SK-N-SH treated with all-trans-retinoic acid at 6 μM for 48 hours (cell line): ENCODE measurements at regions not wholly inside any gene's neighbourhood (a gene's known extent, or its start where the extent isn't known, plus 50 kb on each side); places are given as distances from the start of the nearest gene placed in this dataset.
"Not testable (repeated sequence)": the region's sequence is repeated elsewhere in the genome, so short reads cannot be mapped to it uniquely, and the experiment has no call there.

Experiments used
- ATAC-seq: fragments of 200-7000 bp; cut with Tn5 transposase; 3 replicates; pipeline ENCODE4 v1.9.1; 2020; ENCODE audit warnings: mild to moderate bottlenecking, moderate library complexity
- ARNTL ChIP-seq: fragments of 450-650 bp; formaldehyde crosslinking; IDR thresholded peaks from 2 replicates; pipeline ENCODE4 v1.5.0; 2020; ENCODE audit warnings: low read depth, mild to moderate bottlenecking, moderate library complexity, borderline replicate concordance
- BACH2 ChIP-seq: fragments of 250-450 bp; sonication (Bioruptor Pico); IDR thresholded peaks from 2 replicates; pipeline ENCODE4 v1.9.0; 2021; ENCODE audit warnings: mild to moderate bottlenecking, borderline replicate concordance
- CSDC2 ChIP-seq: fragments of 250-450 bp; sonication (Bioruptor Pico); IDR thresholded peaks from 2 replicates; pipeline ENCODE4 v1.5.0; 2020; ENCODE audit warnings: mild to moderate bottlenecking, moderate library complexity
- GLIS3 ChIP-seq: fragments of 250-450 bp; sonication (Bioruptor Pico); IDR thresholded peaks from 2 replicates; pipeline ENCODE4 v1.5.0; 2020; ENCODE audit warnings: mild to moderate bottlenecking, moderate library complexity
- ISL1 ChIP-seq: fragments of 250-450 bp; sonication (Bioruptor Pico); IDR thresholded peaks from 2 replicates; pipeline ENCODE4 v2.1.2; 2022; ENCODE audit warnings: mild to moderate bottlenecking, moderate library complexity
- OSR1 ChIP-seq: fragments of 250-450 bp; sonication (Bioruptor Pico); IDR thresholded peaks from 2 replicates; pipeline ENCODE4 v1.8.0; 2022; ENCODE audit warnings: moderate library complexity, mild to moderate bottlenecking, inconsistent platforms
- PATZ1 ChIP-seq: fragments of 250-450 bp; sonication (Bioruptor Pico); IDR thresholded peaks from 2 replicates; pipeline ENCODE4 v1.8.0; 2020; ENCODE audit warnings: mild to moderate bottlenecking, moderate library complexity, borderline replicate concordance
- PPARA ChIP-seq: fragments of 250-450 bp; sonication (Bioruptor Pico); IDR thresholded peaks from 2 replicates; pipeline ENCODE4 v1.5.0; 2020; ENCODE audit warnings: mild to moderate bottlenecking, borderline replicate concordance
- SNAI2 ChIP-seq: fragments of 250-450 bp; sonication (Bioruptor Pico); IDR thresholded peaks from 2 replicates; pipeline ENCODE4 v1.5.0; 2020; ENCODE audit warnings: mild to moderate bottlenecking, moderate library complexity
- TCF4 ChIP-seq: fragments of 250-450 bp; sonication (Bioruptor Pico); IDR thresholded peaks from 2 replicates; pipeline ENCODE4 v1.8.0; 2021; ENCODE audit warnings: mild to moderate bottlenecking, moderate library complexity, borderline replicate concordance
- TOX ChIP-seq: fragments of 250-450 bp; sonication (Bioruptor Pico); IDR thresholded peaks from 2 replicates; pipeline ENCODE4 v1.8.0; 2021; ENCODE audit warnings: mild to moderate bottlenecking, moderate library complexity, borderline replicate concordance
- TSHZ2 ChIP-seq: fragments of 250-450 bp; sonication (Bioruptor Pico); IDR thresholded peaks from 2 replicates; pipeline ENCODE4 v1.5.0; 2020; ENCODE audit warnings: mild to moderate bottlenecking, moderate library complexity
- ZFP3 ChIP-seq: fragments of 250-450 bp; sonication (Bioruptor Pico); IDR thresholded peaks from 2 replicates; pipeline ENCODE4 v1.5.0; 2020; ENCODE audit warnings: mild to moderate bottlenecking, moderate library complexity
- ZFP30 ChIP-seq: fragments of 450-650 bp; formaldehyde crosslinking; IDR thresholded peaks from 2 replicates; pipeline ENCODE4 v1.5.0; 2022; ENCODE audit warnings: mild to moderate bottlenecking, moderate library complexity
- ZNF565 ChIP-seq: fragments of 450-650 bp; formaldehyde crosslinking; conservative IDR thresholded peaks from 2 replicates; pipeline ENCODE4 v1.5.0; 2020; ENCODE audit warnings: low read depth, mild to moderate bottlenecking, moderate library complexity
- ZNF70 ChIP-seq: fragments of 450-650 bp; formaldehyde crosslinking; IDR thresholded peaks from 2 replicates; pipeline ENCODE4 v1.5.0; 2020; ENCODE audit warnings: mild to moderate bottlenecking, moderate library complexity
- ZNF8 ChIP-seq: fragments of 450-650 bp; formaldehyde crosslinking; IDR thresholded peaks from 2 replicates; pipeline ENCODE4 v1.5.0; 2020; ENCODE audit warnings: mild to moderate bottlenecking, moderate library complexity
- TF ChIP-seq, protein P1 (sequence below): fragments of 250-450 bp; sonication (Bioruptor Pico); IDR thresholded peaks from 2 replicates; pipeline ENCODE4 v1.5.1; 2021; ENCODE audit warnings: mild to moderate bottlenecking, moderate library complexity
- TF ChIP-seq, protein P2 (sequence below): fragments of 250-450 bp; sonication (Bioruptor Pico); IDR thresholded peaks from 2 replicates; pipeline ENCODE4 v1.8.0; 2021; ENCODE audit warnings: low read depth, mild to moderate bottlenecking, moderate library complexity, borderline replicate concordance
- TF ChIP-seq, protein P3 (sequence below): fragments of 250-450 bp; sonication (Bioruptor Pico); IDR thresholded peaks from 2 replicates; pipeline ENCODE4 v1.5.1; 2020; ENCODE audit warnings: low read depth, mild to moderate bottlenecking, moderate library complexity

GRCh38 chr1:208980605-208981004, 602.9 kb upstream of the CAMK1G start:
- no peak for TF ChIP-seq OSR1 (CRISPR knock-in tag)
- no peak for TF ChIP-seq ARNTL (CRISPR knock-in tag)
- TF ChIP-seq TOX (CRISPR knock-in tag) = no peak
- no peak for TF ChIP-seq PPARA
- no peak for TF ChIP-seq ZFP3 (CRISPR knock-in tag)
- peak; percentile 36 for ATAC-seq

DNA sequence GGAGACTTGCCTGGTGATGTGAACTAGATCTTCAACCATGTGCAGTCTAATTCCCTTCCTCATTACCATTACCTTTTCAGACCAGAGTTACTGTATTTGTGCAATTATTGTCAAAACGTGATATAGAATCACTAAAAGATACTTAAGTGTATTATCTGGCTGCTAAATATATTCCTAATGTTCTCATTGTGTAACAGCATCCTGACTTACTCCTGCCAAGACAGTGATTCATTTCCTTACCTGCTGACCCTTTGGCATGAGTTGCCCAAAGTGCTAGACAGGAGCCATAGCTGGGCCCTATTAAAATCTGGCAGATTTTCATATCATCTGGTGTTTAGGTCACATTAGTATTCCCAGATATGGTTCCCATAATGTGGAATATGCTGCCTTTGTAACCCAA, 598.3 kb upstream of the CAMK1G start:
- TF ChIP-seq ISL1 (CRISPR knock-in tag) = peak; percentile 90
- TF ChIP-seq, protein P1, sequence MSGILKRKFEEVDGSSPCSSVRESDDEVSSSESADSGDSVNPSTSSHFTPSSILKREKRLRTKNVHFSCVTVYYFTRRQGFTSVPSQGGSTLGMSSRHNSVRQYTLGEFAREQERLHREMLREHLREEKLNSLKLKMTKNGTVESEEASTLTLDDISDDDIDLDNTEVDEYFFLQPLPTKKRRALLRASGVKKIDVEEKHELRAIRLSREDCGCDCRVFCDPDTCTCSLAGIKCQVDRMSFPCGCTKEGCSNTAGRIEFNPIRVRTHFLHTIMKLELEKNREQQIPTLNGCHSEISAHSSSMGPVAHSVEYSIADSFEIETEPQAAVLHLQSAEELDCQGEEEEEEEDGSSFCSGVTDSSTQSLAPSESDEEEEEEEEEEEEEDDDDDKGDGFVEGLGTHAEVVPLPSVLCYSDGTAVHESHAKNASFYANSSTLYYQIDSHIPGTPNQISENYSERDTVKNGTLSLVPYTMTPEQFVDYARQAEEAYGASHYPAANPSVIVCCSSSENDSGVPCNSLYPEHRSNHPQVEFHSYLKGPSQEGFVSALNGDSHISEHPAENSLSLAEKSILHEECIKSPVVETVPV (CRISPR knock-in tag) = no peak
- TF ChIP-seq, protein P2, sequence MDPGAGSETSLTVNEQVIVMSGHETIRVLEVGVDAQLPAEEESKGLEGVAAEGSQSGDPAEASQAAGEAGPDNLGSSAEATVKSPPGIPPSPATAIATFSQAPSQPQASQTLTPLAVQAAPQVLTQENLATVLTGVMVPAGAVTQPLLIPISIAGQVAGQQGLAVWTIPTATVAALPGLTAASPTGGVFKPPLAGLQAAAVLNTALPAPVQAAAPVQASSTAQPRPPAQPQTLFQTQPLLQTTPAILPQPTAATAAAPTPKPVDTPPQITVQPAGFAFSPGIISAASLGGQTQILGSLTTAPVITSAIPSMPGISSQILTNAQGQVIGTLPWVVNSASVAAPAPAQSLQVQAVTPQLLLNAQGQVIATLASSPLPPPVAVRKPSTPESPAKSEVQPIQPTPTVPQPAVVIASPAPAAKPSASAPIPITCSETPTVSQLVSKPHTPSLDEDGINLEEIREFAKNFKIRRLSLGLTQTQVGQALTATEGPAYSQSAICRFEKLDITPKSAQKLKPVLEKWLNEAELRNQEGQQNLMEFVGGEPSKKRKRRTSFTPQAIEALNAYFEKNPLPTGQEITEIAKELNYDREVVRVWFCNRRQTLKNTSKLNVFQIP (CRISPR knock-in tag) = peak; percentile 13; the same call in 1 of the 2 replicates
- TF ChIP-seq, all 23 proteins: peak for 2
- ATAC-seq = peak; percentile 58

DNA sequence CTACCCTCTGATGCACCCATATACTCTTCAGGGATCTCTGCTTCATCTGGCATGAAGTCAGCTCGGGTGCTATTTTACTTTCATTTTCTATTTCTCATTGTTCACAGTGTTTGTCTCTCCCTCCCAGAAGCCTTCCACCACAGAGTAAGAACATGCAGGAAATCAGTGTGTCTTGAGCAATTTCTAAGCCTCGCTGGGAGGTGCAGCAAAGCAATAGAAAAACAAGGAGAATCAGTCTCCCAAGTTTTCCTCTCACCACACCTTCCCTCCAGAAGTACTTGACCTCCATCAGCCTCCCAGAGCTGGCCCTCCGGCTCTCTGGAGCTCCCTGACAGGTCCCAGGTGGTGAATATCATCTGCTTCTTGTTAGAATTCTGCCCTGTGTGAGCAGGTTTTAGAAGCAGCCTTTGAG, 594.7 kb upstream of the CAMK1G start:
- ATAC-seq = peak; percentile 77
- TF ChIP-seq TOX (CRISPR knock-in tag) = no peak

DNA sequence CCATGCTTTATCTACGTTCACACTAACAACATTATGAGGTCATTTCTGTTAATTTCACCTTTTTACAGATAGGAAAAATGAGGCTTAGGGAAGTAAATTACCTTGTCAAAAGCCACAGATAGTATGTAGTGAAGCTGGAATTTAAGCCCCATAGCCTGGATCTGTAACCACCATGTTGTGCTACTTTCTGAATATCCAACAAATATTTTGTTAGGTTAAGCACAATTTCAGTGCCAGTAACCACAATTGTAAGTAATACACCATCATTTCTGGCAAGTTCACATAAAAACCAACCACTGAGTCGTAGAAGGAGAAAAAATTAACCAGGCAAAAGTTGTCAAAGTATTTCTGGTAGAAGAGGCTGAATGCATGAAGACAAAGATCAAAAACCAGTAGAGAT, 593.1 kb upstream of the CAMK1G start:
- TF ChIP-seq, protein P3, sequence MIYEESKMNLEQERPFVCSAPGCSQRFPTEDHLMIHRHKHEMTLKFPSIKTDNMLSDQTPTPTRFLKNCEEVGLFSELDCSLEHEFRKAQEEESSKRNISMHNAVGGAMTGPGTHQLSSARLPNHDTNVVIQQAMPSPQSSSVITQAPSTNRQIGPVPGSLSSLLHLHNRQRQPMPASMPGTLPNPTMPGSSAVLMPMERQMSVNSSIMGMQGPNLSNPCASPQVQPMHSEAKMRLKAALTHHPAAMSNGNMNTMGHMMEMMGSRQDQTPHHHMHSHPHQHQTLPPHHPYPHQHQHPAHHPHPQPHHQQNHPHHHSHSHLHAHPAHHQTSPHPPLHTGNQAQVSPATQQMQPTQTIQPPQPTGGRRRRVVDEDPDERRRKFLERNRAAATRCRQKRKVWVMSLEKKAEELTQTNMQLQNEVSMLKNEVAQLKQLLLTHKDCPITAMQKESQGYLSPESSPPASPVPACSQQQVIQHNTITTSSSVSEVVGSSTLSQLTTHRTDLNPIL (CRISPR knock-in tag) = no peak
- TF ChIP-seq ZFP30 (CRISPR knock-in tag) = no peak
- no peak for TF ChIP-seq ZNF565
- no peak for TF ChIP-seq PATZ1
- no peak for TF ChIP-seq TSHZ2
- TF ChIP-seq, protein P2 (CRISPR knock-in tag) = no peak
- TF ChIP-seq OSR1 (CRISPR knock-in tag) = no peak
- no peak for TF ChIP-seq CSDC2 (CRISPR knock-in tag)
- no peak for TF ChIP-seq TOX (CRISPR knock-in tag)
- no peak for TF ChIP-seq ZNF8 (CRISPR knock-in tag)
- TF ChIP-seq ZNF70 (CRISPR knock-in tag) = no peak
- TF ChIP-seq GLIS3 (CRISPR knock-in tag) = no peak
- no peak for TF ChIP-seq ARNTL (CRISPR knock-in tag)
- no peak for TF ChIP-seq BACH2 (CRISPR knock-in tag)
- TF ChIP-seq ZFP3 (CRISPR knock-in tag) = no peak
- TF ChIP-seq SNAI2 (CRISPR knock-in tag) = no peak
- no peak for TF ChIP-seq TCF4 (CRISPR knock-in tag)
- no peak for ATAC-seq

DNA sequence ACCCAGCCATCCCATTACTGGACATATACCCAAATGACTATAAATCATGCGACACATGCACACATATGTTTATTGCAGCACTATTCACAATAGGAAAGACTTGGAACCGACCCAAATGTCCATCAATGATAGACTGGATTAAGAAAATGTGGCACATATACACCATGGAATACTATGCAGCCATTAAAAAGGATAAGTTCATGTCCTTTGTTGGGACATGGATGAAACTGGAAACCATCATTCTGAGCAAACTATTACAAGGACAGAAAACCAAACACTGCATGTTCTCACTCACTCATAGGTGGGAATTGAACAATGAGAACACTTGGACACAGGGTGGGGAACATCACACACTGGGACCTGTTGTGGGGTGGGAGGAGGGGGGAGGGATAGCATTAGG, 586.5 kb upstream of the CAMK1G start:
- ATAC-seq = not testable (repeated sequence)
